ENCODE measurements at regions not wholly inside any gene's neighbourhood (a gene's known extent, or its start where the extent isn't known, plus 50 kb on each side); places are given as distances from the start of the nearest gene placed in this dataset.

DNA sequence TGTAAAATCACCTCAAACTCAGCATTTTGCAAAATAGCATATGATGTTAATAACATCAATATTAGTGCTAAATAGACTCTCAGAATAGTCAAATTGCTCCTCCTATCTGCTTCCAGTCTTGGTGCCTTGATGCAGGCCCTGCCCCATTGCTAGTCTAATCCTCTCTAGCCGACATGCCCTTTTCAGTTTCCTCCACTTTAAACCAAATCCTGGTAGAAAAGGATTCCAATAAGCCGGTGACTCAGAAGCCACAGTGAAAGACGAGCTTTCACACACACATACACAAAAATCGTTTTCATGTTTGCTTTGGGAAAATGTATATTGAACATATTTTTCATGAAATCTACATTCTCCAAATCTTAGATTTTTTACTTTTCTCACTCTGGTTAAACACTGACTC is 203.1 kb downstream of the LMBRD1 start:
- TF ChIP-seq, protein P1, sequence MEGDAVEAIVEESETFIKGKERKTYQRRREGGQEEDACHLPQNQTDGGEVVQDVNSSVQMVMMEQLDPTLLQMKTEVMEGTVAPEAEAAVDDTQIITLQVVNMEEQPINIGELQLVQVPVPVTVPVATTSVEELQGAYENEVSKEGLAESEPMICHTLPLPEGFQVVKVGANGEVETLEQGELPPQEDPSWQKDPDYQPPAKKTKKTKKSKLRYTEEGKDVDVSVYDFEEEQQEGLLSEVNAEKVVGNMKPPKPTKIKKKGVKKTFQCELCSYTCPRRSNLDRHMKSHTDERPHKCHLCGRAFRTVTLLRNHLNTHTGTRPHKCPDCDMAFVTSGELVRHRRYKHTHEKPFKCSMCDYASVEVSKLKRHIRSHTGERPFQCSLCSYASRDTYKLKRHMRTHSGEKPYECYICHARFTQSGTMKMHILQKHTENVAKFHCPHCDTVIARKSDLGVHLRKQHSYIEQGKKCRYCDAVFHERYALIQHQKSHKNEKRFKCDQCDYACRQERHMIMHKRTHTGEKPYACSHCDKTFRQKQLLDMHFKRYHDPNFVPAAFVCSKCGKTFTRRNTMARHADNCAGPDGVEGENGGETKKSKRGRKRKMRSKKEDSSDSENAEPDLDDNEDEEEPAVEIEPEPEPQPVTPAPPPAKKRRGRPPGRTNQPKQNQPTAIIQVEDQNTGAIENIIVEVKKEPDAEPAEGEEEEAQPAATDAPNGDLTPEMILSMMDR (IDR thresholded peaks at IDR 0.05; ENCODE audit: low read depth, low read length) = no peak

DNA sequence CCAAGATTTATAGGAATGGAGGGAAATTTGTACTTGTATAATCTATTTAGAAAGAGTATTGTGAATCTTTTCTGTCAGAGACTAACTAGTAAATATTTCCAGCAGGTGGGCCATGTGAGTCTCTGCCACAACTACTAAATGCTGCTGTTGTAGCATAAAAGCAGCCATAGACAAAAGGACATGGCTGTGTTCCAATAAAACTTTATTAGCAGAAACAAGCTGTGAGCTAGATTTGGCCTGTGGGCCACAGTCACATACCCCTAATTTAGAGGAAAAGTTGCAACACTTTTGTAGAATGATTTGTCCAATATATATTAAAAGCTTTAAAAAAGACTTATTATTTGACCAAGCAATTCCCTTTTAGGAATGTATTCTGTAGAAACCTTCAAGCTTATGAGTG is 207.2 kb downstream of the LMBRD1 start:
- TF ChIP-seq, protein P1 (IDR thresholded peaks at IDR 0.05; ENCODE audit: low read depth, low read length) = no peak
- no peak overlapping the region for H3K4me3 ChIP-seq (replicated peaks in 1 of 2; ENCODE audit: low read depth in 2 of 2, low read length in 2 of 2)
- no peak for DNase-seq (ENCODE audit: low read depth in 2 of 2)

More for the DNA sequence above, 203.1 kb downstream of the LMBRD1 start:
- no peak overlapping the region for H3K4me3 ChIP-seq (replicated peaks in 1 of 2; ENCODE audit: low read depth in 2 of 2, low read length in 2 of 2)
- no peak for DNase-seq (ENCODE audit: low read depth in 2 of 2)

DNA sequence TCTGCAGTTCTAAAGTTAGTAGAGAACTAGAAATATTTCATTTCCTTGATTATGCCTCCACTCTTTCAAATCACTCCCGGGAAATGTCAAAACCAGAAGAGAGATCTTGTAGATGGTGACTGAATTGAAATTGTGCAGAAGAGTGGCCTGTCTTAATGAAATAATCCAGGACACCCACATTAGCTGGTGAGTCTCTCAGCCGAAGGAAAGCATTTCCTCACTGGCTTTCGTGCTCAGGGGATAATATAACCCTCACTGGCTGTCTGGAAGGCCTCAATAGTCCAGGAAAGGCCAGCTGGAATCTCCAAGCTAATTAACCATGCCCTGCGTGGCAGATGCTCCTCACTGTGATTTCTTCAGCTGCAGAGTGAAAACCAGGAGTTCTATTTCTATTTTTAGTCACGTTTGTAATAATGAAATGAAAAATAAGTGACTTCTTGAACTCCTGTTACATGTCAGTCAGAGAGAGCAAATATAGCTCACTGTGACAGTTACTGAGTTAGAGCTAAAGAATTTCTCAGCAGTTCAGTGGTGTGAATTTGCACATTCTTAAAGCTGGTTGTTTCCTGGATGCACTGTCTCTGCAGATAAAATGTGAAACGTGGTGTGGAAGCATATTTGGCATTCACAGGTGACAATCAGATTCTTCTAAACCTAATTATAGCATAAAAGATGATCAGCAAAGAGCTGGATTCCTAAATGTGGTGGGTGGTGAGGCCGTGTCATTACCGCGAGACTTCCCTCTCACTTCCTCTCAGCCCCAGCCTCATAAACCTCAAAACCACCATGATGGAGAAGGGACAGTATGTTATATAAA is 211.7 kb downstream of the LMBRD1 start:
- H3K4me3 ChIP-seq (replicated peaks in 1 of 2; ENCODE audit: low read depth in 2 of 2, low read length in 2 of 2) = no peak overlapping the region
- peak; percentile 3 to 5 for DNase-seq (ENCODE audit: low read depth in 2 of 2)
- TF ChIP-seq, protein P1 (IDR thresholded peaks at IDR 0.05; ENCODE audit: low read depth, low read length) = no peak

DNA sequence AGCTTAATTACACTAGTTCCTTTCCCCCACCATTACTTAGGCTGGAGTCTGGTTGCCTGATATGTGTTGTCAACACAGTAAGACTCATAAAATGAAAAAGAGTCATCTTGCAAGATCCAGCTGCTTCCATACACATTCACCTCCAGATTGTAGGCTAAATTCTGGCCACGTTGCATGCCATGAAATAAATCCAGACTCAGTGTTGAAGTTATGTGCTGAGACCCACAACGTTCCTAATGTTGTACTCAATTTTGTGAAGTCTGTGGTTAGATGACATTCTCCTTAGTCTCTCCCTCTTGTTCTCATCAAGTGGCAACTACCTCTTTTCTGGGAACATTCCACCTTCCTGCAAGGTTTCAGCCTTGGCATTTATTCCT is 212.3 kb downstream of the LMBRD1 start:
- TF ChIP-seq, protein P1 (IDR thresholded peaks at IDR 0.05; ENCODE audit: low read depth, low read length) = no peak
- no peak overlapping the region for H3K4me3 ChIP-seq (replicated peaks in 1 of 2; ENCODE audit: low read depth in 2 of 2, low read length in 2 of 2)
- DNase-seq (ENCODE audit: low read depth in 2 of 2) = peak in 1 of 2 donors; percentile 4

DNA sequence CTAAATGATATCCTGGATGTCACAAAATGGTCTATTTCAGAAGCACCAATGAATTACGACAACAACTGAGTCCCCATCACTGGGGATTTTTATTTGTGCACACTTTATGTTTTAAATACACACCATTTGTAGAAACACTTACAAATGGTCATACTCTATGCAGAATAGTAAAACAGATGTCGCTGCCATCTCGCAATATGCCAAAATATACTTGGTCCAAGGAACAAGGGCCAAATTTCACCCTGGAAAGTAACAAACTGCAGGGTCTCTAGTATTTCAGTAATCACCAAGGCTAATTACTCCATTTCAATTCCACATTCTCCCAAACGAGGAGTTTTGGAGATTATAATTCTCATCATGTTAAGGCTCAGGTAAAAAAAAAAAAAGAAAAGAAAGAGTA is 215.2 kb downstream of the LMBRD1 start:
- DNase-seq (ENCODE audit: low read depth in 2 of 2) = no peak
- no peak overlapping the region for H3K4me3 ChIP-seq (replicated peaks in 1 of 2; ENCODE audit: low read depth in 2 of 2, low read length in 2 of 2)
- TF ChIP-seq, protein P1 (IDR thresholded peaks at IDR 0.05; ENCODE audit: low read depth, low read length) = no peak

DNA sequence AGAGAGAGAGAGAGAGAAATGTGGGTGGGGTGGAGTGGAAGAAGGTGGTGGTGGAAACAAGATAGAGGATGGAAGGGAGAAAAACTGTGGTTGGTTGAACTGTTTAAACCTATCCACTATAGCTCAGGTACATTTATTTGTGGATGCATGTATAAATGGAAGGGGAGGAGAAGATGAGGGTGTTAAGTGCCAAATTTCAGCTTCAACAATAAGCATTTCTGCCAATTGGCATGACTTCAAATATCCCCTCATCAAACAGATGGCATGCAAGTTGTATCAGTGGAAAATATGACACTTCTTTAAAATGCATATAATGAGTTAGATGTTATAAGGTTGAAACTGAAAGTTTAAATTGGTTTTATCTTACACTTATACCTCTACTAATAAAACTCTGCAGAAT is 216.1 kb downstream of the LMBRD1 start:
- TF ChIP-seq, protein P1 (IDR thresholded peaks at IDR 0.05; ENCODE audit: low read depth, low read length) = no peak
- no peak for DNase-seq (ENCODE audit: low read depth in 2 of 2)
- H3K4me3 ChIP-seq (replicated peaks in 1 of 2; ENCODE audit: low read depth in 2 of 2, low read length in 2 of 2) = no peak overlapping the region
